Activated CD4-positive, alpha-beta memory T cell treated with anti-CD3 and anti-CD28 coated beads, Interleukin-2, amount 10 ng/mL, durations not matched to agents 7 days and 5 days (primary cell): ENCODE measurements at regions not wholly inside any gene's neighbourhood (a gene's known extent, or its start where the extent isn't known, plus 50 kb on each side); places are given as distances from the start of the nearest gene placed in this dataset.
A peak's percentile ranks its signal among the peaks of the same experiment; 100 is the strongest.

Experiments
- CTCF ChIA-PET: fragments of 350-600 bp; sonication (Branson Sonifier 250); formaldehyde crosslinking; loops from one replicate; lab custom pipeline; 2021; ENCODE audit warnings: antibody characterized with exemption, inconsistent platforms; lab: Charles Lee
- POLR2A ChIA-PET: fragments of 350-600 bp; sonication (Branson Sonifier 250); formaldehyde crosslinking; loops from one replicate; lab custom pipeline; 2021; ENCODE audit warnings: antibody characterized with exemption; lab: Charles Lee
- DNase-seq: peaks from one replicate; pipeline ENCODE4 v3.0.0-alpha.2; 2020
- H3K27ac Mint-ChIP-seq: one replicate; pipeline ENCODE4 v1.8.0; 2021; ENCODE audit warnings: mild to moderate bottlenecking, mixed read lengths
- H3K27me3 Mint-ChIP-seq: one replicate; pipeline ENCODE4 v1.8.0; 2021; ENCODE audit warnings: mixed read lengths
- H3K36me3 Mint-ChIP-seq: one replicate; pipeline ENCODE4 v1.8.0; 2021; ENCODE audit warnings: low read depth, mixed read lengths
- H3K4me1 Mint-ChIP-seq: one replicate; pipeline ENCODE4 v1.8.0; 2021; ENCODE audit warnings: mixed read lengths
- H3K4me3 Mint-ChIP-seq: one replicate; pipeline ENCODE4 v1.8.0; 2021; ENCODE audit warnings: mild to moderate bottlenecking, mixed read lengths
- H3K9me3 Mint-ChIP-seq: one replicate; pipeline ENCODE4 v1.8.0; 2021; ENCODE audit warnings: mixed read lengths

DNA sequence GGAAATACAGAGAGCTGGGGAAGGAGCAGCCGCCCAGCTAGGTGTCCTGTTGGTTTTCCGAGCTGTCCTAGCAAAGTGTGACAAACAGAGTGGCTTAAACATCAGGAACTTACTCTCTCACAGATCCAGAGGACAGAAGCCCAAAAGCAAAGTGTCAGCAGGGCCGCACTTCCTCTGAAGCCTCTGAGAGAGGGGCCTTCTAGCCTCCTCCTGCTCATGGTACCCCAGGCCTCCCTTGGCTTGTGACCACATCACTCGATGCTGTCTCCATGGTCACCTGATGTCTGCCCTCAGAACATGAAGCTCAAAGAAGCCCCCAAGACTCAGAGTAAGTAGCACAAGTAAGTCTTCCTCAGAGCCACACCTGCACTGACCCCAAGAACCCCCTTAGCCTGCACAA, 650.5 kb upstream of the ID2 start:
- no peak for DNase-seq
- H3K4me1 Mint-ChIP-seq, result peaks cover 5% of the 10 kb centered on the region
- ChIA-PET POLR2A (no interaction called here), CTCF (no interaction called here)
- no peak overlapping the region for H3K4me3 Mint-ChIP-seq
- no peaks in the 10 kb centered on the region for H3K27me3 Mint-ChIP-seq
- H3K36me3 Mint-ChIP-seq, result no peaks in the 10 kb centered on the region
- H3K9me3 Mint-ChIP-seq, result no peaks in the 10 kb centered on the region
- H3K27ac Mint-ChIP-seq, result no peak overlapping the region

GRCh38 chr2:8033546-8034096, 648.2 kb upstream of the ID2 start:
- no peaks in the 10 kb centered on the region for H3K36me3 Mint-ChIP-seq
- no peaks in the 10 kb centered on the region for H3K9me3 Mint-ChIP-seq
- H3K27me3 Mint-ChIP-seq, result no peaks in the 10 kb centered on the region
- DNase-seq, result no peak
- no peak overlapping the region for H3K4me3 Mint-ChIP-seq
- ChIA-PET POLR2A (no interaction called here), CTCF (no interaction called here)
- H3K27ac Mint-ChIP-seq, result no peak overlapping the region
- peaks cover 5% of the 10 kb centered on the region for H3K4me1 Mint-ChIP-seq

- POLR2A ChIA-PET, result no interaction called here
- Mint-ChIP-seq H3K4me3 (no peak overlapping the region), H3K4me1 (peaks cover 3% of the 10 kb centered on the region), H3K27ac (no peak overlapping the region), H3K27me3 (no peaks in the 10 kb centered on the region), H3K9me3 (peaks cover 7% of the 10 kb centered on the region), H3K36me3 (no peaks in the 10 kb centered on the region)
- CTCF ChIA-PET, result no interaction called here
- no peak for DNase-seq
Measured at GRCh38 chr2:8036366-8036765, 645.5 kb upstream of the ID2 start.

GRCh38 chr2:8039732-8040131, 642.1 kb upstream of the ID2 start:
- Mint-ChIP-seq H3K9me3 (peaks cover 10% of the 10 kb centered on the region), H3K27me3 (no peaks in the 10 kb centered on the region), H3K4me1 (no peaks in the 10 kb centered on the region), H3K4me3 (no peak overlapping the region), H3K36me3 (no peaks in the 10 kb centered on the region), H3K27ac (no peak overlapping the region)
- ChIA-PET CTCF (no interaction called here), POLR2A (no interaction called here)
- no peak for DNase-seq

- Mint-ChIP-seq H3K4me3 (no peak overlapping the region), H3K27me3 (no peaks in the 10 kb centered on the region), H3K9me3 (peaks cover 10% of the 10 kb centered on the region), H3K36me3 (peaks cover 4% of the 10 kb centered on the region), H3K4me1 (no peaks in the 10 kb centered on the region), H3K27ac (no peak overlapping the region)
- CTCF ChIA-PET, result no interaction called here
- POLR2A ChIA-PET, result no interaction called here
- no peak for DNase-seq
Measured at GRCh38 chr2:8043295-8043694, 638.6 kb upstream of the ID2 start.

DNA sequence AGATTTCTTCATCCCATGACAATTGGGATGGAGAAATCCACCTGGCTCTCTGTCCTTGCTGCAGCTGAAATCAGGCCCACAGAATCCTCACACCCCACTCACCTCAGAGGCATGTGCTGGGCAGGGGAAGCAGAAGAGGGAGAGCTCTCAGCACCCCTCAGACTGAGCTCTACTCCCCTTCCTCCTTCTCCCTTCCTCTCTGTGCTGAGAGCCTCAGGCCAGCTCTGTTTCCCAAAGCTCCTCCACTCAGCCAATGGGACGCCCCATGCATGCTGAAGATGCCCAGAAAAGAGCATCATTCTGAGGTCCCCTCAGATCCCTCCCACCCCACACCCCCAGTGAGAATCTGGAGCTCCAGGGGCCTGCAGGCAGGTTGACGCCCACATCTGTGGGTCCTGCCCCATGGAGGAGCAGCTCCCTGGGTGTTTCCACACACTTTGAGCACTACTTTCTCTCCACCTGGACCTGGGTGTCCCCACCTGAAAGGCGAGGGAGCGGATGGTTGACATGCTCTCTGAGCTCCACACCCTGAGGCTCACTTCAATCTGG, 637.7 kb upstream of the ID2 start:
- DNase-seq, result no peak
- POLR2A ChIA-PET, result no interaction called here
- no peaks in the 10 kb centered on the region for H3K27me3 Mint-ChIP-seq
- H3K4me1 Mint-ChIP-seq, result peaks cover 2% of the 10 kb centered on the region
- peaks cover 10% of the 10 kb centered on the region for H3K9me3 Mint-ChIP-seq
- CTCF ChIA-PET, result no interaction called here
- H3K27ac Mint-ChIP-seq, result no peak overlapping the region
- H3K36me3 Mint-ChIP-seq, result peaks cover 4% of the 10 kb centered on the region
- no peak overlapping the region for H3K4me3 Mint-ChIP-seq

GRCh38 chr2:8045081-8045614, 636.7 kb upstream of the ID2 start:
- CTCF ChIA-PET, result no interaction called here
- DNase-seq, result no peak
- peaks cover 4% of the 10 kb centered on the region for H3K36me3 Mint-ChIP-seq
- H3K4me1 Mint-ChIP-seq, result peaks cover 13% of the 10 kb centered on the region
- H3K27ac Mint-ChIP-seq, result no peak overlapping the region
- POLR2A ChIA-PET, result no interaction called here
- H3K27me3 Mint-ChIP-seq, result no peaks in the 10 kb centered on the region
- H3K4me3 Mint-ChIP-seq, result no peak overlapping the region
- H3K9me3 Mint-ChIP-seq, result peaks cover 3% of the 10 kb centered on the region

- Mint-ChIP-seq H3K9me3 (peaks cover 8% of the 10 kb centered on the region), H3K36me3 (peaks cover 4% of the 10 kb centered on the region), H3K27me3 (no peaks in the 10 kb centered on the region), H3K27ac (no peak overlapping the region), H3K4me3 (no peak overlapping the region), H3K4me1 (peaks cover 23% of the 10 kb centered on the region)
- no peak for DNase-seq
- POLR2A ChIA-PET, result interaction anchor here (0.9 kb wide), 1 partner anchor 15 kb away, joined by 3 read pairs; no protein-coding TSS in a partner anchor
- CTCF ChIA-PET, result interaction anchor here (0.5 kb wide), 1 partner anchor 261 kb away, joined by 3 read pairs; no protein-coding TSS in a partner anchor
Measured at GRCh38 chr2:8046849-8047248, 635.0 kb upstream of the ID2 start.

DNA sequence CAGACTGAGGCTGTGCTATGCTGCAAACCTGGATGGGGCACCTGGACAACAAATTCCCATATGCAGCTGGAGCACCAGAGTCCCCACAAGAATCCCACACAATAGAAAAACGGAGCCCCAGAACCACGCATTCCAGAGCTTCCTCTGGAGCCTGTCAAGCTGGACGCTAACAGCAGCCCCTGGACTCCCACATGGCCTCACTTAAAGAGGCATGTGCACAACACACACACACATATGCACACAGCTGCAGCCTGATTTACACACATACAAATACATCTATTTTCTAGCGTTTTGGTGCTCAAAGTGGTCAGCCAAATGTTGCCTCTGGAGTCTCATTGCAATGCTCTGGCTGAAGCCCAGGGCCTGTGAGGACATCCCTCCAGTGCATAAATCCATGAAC, 632.7 kb upstream of the ID2 start:
- ChIA-PET CTCF (no interaction called here), POLR2A (interaction anchor here (1.9 kb wide), 1 partner anchor 633 kb away, joined by 5 read pairs; the partner anchor contains the start of gene ID2)
- no peaks in the 10 kb centered on the region for H3K27me3 Mint-ChIP-seq
- H3K9me3 Mint-ChIP-seq, result peaks cover 6% of the 10 kb centered on the region
- DNase-seq, result no peak
- H3K27ac Mint-ChIP-seq, result no peak overlapping the region
- peaks cover 4% of the 10 kb centered on the region for H3K36me3 Mint-ChIP-seq
- no peak overlapping the region for H3K4me3 Mint-ChIP-seq
- H3K4me1 Mint-ChIP-seq, result peaks cover 25% of the 10 kb centered on the region

- peaks cover 6% of the 10 kb centered on the region for H3K9me3 Mint-ChIP-seq
- DNase-seq, result peak; percentile 54
- ChIA-PET CTCF (no interaction called here), POLR2A (interaction anchor here (1.9 kb wide), 1 partner anchor 632 kb away, joined by 5 read pairs; the partner anchor contains the start of gene ID2)
- no peak overlapping the region for H3K4me3 Mint-ChIP-seq
- H3K27me3 Mint-ChIP-seq, result no peaks in the 10 kb centered on the region
- H3K36me3 Mint-ChIP-seq, result peaks cover 4% of the 10 kb centered on the region
- peaks cover 25% of the 10 kb centered on the region for H3K4me1 Mint-ChIP-seq
- H3K27ac Mint-ChIP-seq, result peak overlapping the region; percentile 68
Measured at GRCh38 chr2:8049851-8050571, 631.8 kb upstream of the ID2 start.

GRCh38 chr2:8053216-8053615, 628.6 kb upstream of the ID2 start:
- CTCF ChIA-PET, result no interaction called here
- POLR2A ChIA-PET, result no interaction called here
- H3K4me1 Mint-ChIP-seq, result peaks cover 25% of the 10 kb centered on the region
- no peak for DNase-seq
- H3K27me3 Mint-ChIP-seq, result no peaks in the 10 kb centered on the region
- H3K27ac Mint-ChIP-seq, result no peak overlapping the region
- peaks cover 21% of the 10 kb centered on the region for H3K9me3 Mint-ChIP-seq
- peaks cover 7% of the 10 kb centered on the region for H3K36me3 Mint-ChIP-seq
- H3K4me3 Mint-ChIP-seq, result no peak overlapping the region

GRCh38 chr2:8054070-8054469, 627.8 kb upstream of the ID2 start:
- peaks cover 27% of the 10 kb centered on the region for H3K4me1 Mint-ChIP-seq
- DNase-seq, result no peak
- ChIA-PET POLR2A (no interaction called here), CTCF (no interaction called here)
- no peaks in the 10 kb centered on the region for H3K27me3 Mint-ChIP-seq
- peaks cover 7% of the 10 kb centered on the region for H3K36me3 Mint-ChIP-seq
- no peak overlapping the region for H3K4me3 Mint-ChIP-seq
- H3K27ac Mint-ChIP-seq, result no peak overlapping the region
- H3K9me3 Mint-ChIP-seq, result peaks cover 21% of the 10 kb centered on the region

- no peak for DNase-seq
- peaks cover 19% of the 10 kb centered on the region for H3K4me1 Mint-ChIP-seq
- no peak overlapping the region for H3K27ac Mint-ChIP-seq
- POLR2A ChIA-PET, result no interaction called here
- H3K36me3 Mint-ChIP-seq, result peaks cover 8% of the 10 kb centered on the region
- peaks cover 15% of the 10 kb centered on the region for H3K9me3 Mint-ChIP-seq
- no peaks in the 10 kb centered on the region for H3K27me3 Mint-ChIP-seq
- no peak overlapping the region for H3K4me3 Mint-ChIP-seq
- CTCF ChIA-PET, result no interaction called here
Measured at GRCh38 chr2:8058652-8059051, 623.2 kb upstream of the ID2 start.
